ENCODE measurements at regions not wholly inside any gene's neighbourhood (a gene's known extent, or its start where the extent isn't known, plus 50 kb on each side); places are given as distances from the start of the nearest gene placed in this dataset.
"Not testable (repeated sequence)": the region's sequence is repeated elsewhere in the genome, so short reads cannot be mapped to it uniquely, and the experiment has no call there.

- not testable (repeated sequence) for FAIRE-seq
Measured at GRCh38 chr18:44362213-44362612, 318.5 kb upstream of the SETBP1 start.

DNA sequence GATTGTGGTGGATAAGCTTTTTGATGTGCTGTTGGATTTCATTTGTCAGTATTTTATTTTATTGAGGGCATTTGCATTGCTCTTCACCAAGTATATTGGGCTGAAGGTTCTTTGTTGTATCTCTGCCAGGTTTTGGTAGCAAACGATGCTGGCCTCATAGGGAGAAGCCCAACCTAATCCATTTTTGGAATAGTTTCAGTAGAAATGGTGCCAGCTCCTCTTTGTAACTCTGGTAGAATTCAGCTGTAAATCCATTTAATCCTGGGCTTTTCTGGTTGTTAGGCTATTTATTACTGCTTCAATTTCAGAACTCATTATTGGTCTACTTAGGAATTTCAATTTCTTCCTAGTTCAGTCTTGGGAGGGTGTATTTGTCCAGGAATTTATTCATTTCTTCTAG is 309.8 kb upstream of the SETBP1 start:
- no peak for FAIRE-seq

GRCh38 chr18:44374966-44375365 is 305.7 kb upstream of the SETBP1 start:
- no peak for FAIRE-seq

GRCh38 chr18:44386401-44386800 is 294.3 kb upstream of the SETBP1 start:
- no peak for FAIRE-seq

DNA sequence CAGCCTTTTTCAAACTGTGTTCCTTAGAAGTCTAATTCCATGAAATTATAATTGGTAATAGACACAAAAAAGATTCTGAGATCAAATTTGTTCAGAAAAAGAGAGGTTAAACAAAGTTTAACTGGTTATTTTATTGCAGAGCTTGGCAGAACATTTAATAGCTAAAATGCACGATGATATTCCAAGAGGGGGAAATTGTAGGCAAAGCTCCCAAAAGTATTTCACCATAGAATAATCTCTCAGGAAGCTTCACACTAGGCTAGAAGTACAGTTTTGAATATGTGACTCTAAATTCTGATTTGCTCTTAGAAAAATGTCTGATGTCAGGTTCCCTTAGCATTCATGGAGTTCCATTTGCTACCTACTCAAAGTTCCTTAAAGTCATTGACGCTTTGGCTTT is 292.4 kb upstream of the SETBP1 start:
- FAIRE-seq = no peak

GRCh38 chr18:44392933-44393332 is 287.8 kb upstream of the SETBP1 start:
- FAIRE-seq = no peak

DNA sequence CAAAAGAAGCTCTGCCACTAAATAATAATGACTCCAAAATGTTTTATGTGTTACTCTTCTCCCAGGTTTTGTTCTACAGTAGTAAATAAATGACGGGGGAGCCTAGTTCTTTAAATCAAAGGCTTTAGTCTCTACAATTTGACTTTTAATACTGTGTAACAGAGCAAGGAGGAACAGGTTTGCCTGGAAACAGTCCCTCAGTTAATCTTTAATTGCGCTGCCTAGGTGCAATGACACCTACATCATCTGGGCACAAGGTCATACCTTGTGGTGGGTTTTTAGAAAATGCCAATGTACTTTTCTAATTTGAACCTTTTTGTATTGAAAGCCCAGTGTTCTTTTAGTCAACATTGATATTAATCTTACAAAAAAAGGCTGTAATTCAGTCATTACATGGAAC is 287.3 kb upstream of the SETBP1 start:
- no peak for FAIRE-seq

GRCh38 chr18:44396550-44396949 is 284.1 kb upstream of the SETBP1 start:
- FAIRE-seq = no peak

DNA sequence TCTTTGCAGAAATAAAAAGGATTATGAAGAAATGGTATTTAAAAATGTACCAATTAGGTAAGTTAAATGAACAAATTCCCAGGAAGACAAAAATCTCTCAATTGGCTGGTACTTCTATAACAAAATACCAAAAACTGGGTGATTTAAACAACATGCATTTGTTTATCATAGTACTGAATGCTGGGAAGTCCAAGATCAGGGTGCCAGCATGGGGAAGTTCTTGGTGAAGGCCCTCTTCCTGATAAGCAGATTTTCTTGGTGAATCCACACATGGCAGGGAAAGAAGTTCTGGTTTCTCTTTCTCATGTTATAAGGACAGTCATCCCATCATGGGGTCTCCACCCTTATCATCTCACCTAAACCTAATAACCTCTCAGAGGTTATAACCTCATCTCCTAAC is 271.6 kb upstream of the SETBP1 start:
- FAIRE-seq = no peak

- no peak for FAIRE-seq
Measured at GRCh38 chr18:44409515-44409914, 271.2 kb upstream of the SETBP1 start.

DNA sequence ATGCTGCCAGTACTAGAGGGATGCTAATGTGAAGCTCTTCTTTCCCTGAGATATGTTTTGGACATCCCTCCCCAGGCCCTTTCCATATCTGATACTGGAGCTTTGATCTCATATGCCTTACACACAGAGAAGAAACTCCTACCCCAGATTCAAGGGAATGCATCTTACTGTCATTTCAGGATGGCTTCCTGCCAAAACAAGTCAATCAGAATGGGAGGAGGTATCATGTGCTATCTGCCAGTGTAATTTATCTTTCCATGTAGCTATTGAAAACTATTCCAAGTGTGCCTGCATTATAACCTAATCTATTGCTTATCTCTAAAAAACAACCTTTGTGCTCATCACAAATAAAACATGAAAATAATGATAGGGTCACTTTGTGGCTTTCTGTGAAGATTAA is 269.9 kb upstream of the SETBP1 start:
- FAIRE-seq = no peak

GRCh38 chr18:44411262-44411905 is 269.3 kb upstream of the SETBP1 start:
- FAIRE-seq = no peak

GRCh38 chr18:44411976-44412375 is 268.7 kb upstream of the SETBP1 start:
- no peak for FAIRE-seq

- no peak for FAIRE-seq
Measured at GRCh38 chr18:44423814-44424644, 256.7 kb upstream of the SETBP1 start.

DNA sequence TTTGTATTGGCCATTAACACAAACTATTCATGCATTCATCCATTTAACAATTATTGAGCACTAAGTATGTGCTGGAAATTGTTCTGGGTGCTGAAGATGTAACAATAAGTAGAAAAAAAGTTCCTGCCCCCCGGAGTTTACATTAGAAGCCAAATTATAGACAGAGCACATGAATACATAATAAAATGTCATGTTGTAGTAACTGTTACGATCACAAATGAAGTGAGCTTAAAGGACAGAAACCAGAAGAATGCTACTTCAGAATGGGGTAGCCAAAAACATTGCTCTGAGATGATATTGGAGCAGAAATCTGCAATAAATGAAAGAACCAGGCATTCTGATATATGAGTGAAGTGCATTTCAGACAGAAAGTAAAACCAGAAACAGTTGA is 256.0 kb upstream of the SETBP1 start:
- no peak for FAIRE-seq

DNA sequence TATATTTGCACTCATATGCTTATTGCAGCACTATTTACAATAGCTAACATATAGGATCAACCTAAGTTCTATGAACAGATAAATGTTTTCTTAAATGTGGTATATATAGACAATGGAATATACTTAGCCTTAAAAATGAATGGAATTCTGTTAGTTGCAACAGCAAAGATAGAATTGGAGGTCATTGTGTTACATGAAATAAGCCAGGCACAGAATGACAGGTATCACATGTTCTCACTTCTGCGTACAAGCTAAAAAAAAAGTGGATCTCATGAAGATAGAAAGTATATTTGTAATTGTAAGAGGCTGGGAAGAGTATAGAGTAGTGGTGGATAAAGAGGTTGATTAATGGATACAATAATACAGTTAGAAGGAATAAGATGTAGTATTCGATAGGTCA is 255.5 kb upstream of the SETBP1 start:
- no peak for FAIRE-seq

- FAIRE-seq = no peak
Measured at GRCh38 chr18:44437603-44438002, 243.1 kb upstream of the SETBP1 start.

DNA sequence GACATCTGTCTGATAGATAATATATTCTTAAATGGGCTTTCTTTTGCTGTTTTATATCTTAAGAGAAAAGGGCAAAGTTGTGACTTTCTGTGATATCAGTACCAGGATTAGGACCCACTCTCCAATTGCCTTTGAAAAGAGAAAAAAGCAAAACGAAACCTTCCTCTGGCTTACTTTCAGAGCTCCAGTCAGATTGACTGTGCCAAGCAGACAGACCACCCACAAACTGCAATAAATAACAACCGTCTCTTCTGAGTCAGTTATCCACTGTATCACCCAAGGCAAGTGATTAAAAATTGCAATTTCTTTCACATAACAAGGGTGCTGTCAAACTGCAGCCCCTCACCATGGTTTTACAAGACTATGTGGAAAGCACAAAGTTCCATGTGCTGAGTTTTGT is 230.5 kb upstream of the SETBP1 start:
- no peak for FAIRE-seq

DNA sequence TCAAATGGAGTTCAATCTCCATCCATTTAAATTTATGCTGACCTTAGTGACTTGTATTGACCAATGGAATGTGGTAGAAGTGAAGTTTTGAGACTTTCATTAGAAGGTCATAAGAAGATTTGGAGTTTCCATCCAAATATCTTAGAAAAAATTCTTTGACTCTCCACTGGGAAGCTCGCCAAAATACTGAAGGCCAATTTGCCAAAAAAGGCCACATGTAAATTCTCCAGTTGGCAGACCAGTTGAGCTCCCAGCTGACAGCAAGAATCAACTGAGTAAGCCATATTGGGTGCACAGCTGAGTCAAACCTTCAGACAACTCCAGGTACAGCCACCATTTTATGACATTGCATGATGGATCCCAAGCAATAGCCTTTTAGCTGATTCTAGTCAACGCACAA is 228.3 kb upstream of the SETBP1 start:
- no peak for FAIRE-seq

GRCh38 chr18:44453505-44453904 is 227.2 kb upstream of the SETBP1 start:
- no peak for FAIRE-seq

DNA sequence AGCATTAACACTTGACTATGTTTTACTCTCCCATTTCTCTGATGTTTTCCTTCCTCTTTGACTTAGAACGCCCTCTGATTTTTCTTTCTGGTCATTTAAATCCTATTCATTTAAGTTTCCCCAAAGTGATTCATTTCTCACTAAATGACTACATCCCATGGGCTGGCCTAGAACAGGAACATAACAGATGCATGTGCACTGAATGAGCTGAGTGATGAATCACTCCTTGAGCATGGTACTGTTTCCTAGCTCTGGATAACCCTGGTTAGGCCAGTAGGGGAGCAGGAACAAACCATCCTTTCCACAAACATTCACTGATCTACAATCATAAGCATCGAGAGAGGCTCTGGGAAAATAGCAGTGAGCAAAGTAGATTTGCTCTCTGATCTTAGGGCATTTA is 221.9 kb upstream of the SETBP1 start:
- no peak for FAIRE-seq

DNA sequence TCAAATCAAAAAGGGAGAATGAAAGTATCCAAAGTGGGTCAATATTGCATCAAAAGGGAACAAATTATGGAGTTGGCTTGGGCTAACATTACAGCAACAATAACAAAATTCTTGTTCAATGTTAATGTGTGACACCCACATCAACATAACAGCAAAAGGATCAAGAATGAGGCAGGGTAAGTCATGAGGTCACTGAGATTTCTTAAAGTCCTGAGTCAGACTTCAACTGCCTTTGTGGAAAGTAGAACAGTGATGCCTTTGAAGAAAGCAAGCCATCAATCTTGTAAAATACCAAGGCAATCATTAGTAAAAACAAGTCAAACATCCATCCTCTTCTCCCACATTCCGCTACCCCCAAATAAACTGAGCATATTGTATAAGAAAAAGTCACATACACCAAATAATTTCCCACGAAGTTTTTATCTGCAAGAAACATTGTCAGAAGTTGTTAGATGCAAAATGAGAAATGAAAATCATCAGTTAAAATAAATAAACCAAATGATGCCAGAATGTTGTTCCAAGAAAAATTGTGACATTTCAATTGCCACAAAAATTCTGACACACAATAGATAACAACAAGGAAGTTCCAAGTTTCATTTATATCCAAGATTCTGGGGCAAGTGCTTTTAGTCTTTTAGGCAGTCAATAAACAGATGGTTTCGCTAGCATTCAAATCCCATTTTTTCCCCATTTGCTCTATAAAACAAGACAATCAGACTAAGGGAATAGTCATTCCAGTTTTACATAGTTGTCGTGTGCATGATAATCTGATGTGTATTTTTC is 216.1 kb upstream of the SETBP1 start:
- no peak for FAIRE-seq

DNA sequence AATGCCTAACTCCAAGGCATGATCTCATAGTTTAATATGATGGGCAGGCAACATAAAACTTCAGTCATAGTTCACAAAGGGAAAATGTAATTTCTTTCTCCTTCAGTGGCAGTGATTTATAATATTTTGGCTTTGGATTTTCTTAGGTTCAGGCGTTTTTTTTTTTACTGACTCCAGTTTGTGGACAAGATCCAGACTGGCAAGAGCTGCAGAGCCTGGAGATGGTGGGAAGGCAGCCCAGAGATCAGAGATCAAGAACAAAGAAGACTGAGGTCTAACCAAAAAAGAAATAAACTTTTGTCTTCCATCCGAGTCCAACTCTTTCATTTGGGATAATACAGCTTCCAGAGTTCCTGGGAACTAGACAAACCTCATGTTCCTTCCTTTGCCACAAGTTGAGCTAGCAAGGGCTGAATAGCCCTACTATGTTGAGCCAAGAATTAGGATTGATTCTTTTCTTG is 215.3 kb upstream of the SETBP1 start:
- no peak for FAIRE-seq

DNA sequence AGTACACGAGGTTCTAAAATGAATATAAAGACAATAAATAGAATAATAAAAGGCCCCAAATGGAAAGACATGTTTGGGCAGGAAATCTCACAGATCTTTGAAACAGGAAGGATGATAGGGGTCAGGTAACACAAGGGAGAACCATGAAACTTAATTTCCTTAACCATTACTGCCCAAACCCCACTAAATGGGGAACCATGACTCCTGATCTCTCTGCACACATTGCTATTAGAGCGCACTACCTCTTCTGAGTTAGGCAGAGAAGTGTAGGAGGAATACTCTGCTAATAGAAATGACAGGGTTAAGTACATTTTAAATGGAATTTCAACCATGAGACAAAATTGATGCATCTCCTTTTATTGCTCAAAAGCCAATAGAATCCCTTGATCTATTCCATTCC is 213.7 kb upstream of the SETBP1 start:
- FAIRE-seq = no peak

Measured in colon (tissue), 2 donors.